WERI-Rb-1 (cell line): ENCODE measurements at regions not wholly inside any gene's neighbourhood (a gene's known extent, or its start where the extent isn't known, plus 50 kb on each side); places are given as distances from the start of the nearest gene placed in this dataset.

Experiments used
- DNase-seq: peaks from one replicate; pipeline ENCODE4 v3.0.0-alpha.2; 2020
- H3K27ac ChIP-seq: fragments of 250-450 bp; sonication (Bioruptor Pico); 2 replicates; pipeline ENCODE4 v1.5.1; 2020; ENCODE audit warnings: mild to moderate bottlenecking, moderate library complexity
- H3K27me3 ChIP-seq: fragments of 250-450 bp; sonication (Bioruptor Pico); 2 replicates; pipeline ENCODE4 v1.5.1; 2021; ENCODE audit warnings: mild to moderate bottlenecking, low read depth, moderate library complexity; ENCODE audit not compliant: insufficient read depth, severe bottlenecking
- H3K36me3 ChIP-seq: fragments of 250-450 bp; sonication (Bioruptor Pico); 2 replicates; pipeline ENCODE4 v1.5.1; 2020; ENCODE audit warnings: mild to moderate bottlenecking, moderate library complexity
- H3K4me3 ChIP-seq: 2 replicates; pipeline ENCODE4 v1.5.1; 2011; ENCODE audit warnings: low read depth, mild to moderate bottlenecking, control low read depth, low read length
- H3K9me3 ChIP-seq: fragments of 250-450 bp; sonication (Bioruptor Pico); 2 replicates; pipeline ENCODE4 v1.5.1; 2021; ENCODE audit warnings: mild to moderate bottlenecking, moderate library complexity; ENCODE audit not compliant: severe bottlenecking
- CTCF ChIP-seq: IDR thresholded peaks from 2 replicates; pipeline ENCODE4 v1.5.1; 2011; ENCODE audit warnings: low read depth, mild to moderate bottlenecking, control low read depth, inconsistent platforms, low read length

DNA sequence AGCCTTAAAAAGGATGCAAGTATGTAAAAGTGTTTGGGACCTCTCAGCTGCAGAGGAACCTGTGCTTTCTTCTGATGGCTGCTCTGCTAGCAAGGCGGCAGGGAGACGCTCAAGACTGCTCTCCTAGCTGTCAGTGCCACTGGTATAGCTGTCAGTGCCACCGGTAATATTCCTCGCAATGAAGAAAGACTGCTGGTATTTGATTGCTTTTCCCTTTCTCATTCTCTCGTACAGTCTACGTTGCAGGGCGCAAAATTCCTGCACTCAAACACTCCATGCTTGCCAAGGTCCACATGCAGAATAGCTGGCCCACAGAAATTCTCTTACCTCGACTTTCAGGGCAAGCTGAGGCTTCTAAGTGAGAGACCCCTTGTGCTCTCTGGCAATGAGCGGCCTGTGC lies 432.6 kb upstream of the KLF6 start:
- Histone ChIP-seq H3K27ac (no peak overlapping the region), H3K9me3 (no peaks in the 10 kb centered on the region), H3K4me3 (no peak overlapping the region), H3K36me3 (no peaks in the 10 kb centered on the region), H3K27me3 (no peaks in the 10 kb centered on the region)
- TF ChIP-seq CTCF: no peak
- no peak for DNase-seq

- no peaks in the 10 kb centered on the region for H3K9me3 ChIP-seq
- no peak for DNase-seq
- H3K27ac ChIP-seq: no peak overlapping the region
- H3K4me3 ChIP-seq: no peak overlapping the region
- no peaks in the 10 kb centered on the region for H3K36me3 ChIP-seq
- H3K27me3 ChIP-seq: no peaks in the 10 kb centered on the region
- no peak for TF ChIP-seq CTCF
These were observed 432.2 kb upstream of the KLF6 start for GRCh38 chr10:4217187-4217586.

DNA sequence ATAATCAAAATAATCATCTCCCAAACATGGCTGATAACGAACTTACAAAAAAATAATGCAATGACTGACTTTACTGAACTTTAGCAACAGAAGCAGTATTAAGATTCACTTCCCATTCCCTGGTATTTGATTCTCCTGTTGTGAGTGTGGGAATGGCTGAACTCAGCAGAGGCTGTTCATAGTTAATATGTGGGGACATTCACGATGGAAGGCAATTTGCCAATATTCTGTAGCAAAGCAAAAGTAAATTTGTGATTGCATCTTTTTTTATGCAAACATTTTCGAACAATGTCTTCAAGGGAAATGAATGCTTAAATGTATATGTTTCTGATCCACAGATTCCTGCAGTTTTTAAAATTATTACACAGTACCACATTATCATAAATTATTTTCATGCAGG lies 431.7 kb upstream of the KLF6 start:
- H3K27ac ChIP-seq: no peak overlapping the region
- no peaks in the 10 kb centered on the region for H3K9me3 ChIP-seq
- no peak for DNase-seq
- no peak overlapping the region for H3K4me3 ChIP-seq
- no peaks in the 10 kb centered on the region for H3K27me3 ChIP-seq
- TF ChIP-seq CTCF: no peak
- H3K36me3 ChIP-seq: no peaks in the 10 kb centered on the region

DNA sequence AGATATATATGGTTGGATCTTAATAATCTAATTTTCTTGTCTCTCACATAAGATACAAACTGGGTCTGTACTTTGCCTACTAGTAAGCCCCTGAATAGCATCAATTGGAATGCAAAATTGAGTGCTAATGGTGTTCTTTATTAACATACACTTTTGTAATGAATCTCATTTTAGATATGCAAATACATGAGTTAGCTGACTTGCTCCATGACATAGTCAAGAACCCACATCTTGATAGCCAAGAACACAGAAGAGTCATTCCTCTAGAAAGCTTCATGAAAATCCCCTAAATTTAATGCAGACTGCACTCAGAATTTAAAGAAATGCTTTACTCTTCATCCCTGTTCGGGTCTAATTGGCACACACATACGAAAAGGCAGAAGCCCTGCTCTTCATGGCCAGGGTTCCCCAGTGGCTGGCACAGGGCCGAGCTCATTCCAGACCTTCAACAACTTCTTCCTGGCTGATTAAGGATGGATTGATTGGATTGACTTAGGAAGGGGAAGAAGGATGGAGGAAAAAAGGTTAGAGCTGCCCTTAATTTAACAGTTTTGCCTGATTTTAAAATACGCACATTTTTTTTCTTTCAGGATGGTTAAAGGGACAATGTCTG lies 431.1 kb upstream of the KLF6 start:
- Histone ChIP-seq H3K4me3 (no peak overlapping the region), H3K9me3 (no peaks in the 10 kb centered on the region), H3K36me3 (no peaks in the 10 kb centered on the region), H3K27me3 (no peaks in the 10 kb centered on the region), H3K27ac (no peak overlapping the region)
- no peak for TF ChIP-seq CTCF
- DNase-seq: no peak

GRCh38 chr10:4215485-4215884 lies 430.5 kb upstream of the KLF6 start:
- H3K36me3 ChIP-seq: no peaks in the 10 kb centered on the region
- DNase-seq: no peak
- no peak for TF ChIP-seq CTCF

DNA sequence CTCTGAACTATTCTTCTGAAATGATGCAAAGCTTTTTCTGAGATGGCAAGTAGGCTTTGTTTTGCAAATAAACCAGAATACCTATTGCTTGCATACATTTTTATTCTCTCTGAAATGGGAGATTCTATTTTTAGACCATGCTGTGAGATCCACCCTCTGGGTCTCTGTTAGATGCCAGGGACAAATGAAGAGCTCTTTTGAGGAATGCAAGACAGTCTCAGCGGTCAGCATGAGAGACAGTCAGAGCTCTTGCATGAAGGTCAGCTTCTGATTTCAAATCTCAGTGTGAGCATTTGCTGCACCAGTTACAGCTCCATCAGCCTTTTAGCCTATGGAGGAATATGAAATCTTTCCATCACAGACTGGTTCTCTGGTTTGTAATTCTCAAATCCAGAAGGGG lies 429.9 kb upstream of the KLF6 start:
- H3K9me3 ChIP-seq: no peaks in the 10 kb centered on the region
- no peak overlapping the region for H3K4me3 ChIP-seq
- H3K27me3 ChIP-seq: no peaks in the 10 kb centered on the region
- no peaks in the 10 kb centered on the region for H3K36me3 ChIP-seq
- TF ChIP-seq CTCF: no peak
- no peak overlapping the region for H3K27ac ChIP-seq
- no peak for DNase-seq

More at GRCh38 chr10:4215485-4215884, 430.5 kb upstream of the KLF6 start:
- no peaks in the 10 kb centered on the region for H3K27me3 ChIP-seq
- H3K4me3 ChIP-seq: no peak overlapping the region
- no peak overlapping the region for H3K27ac ChIP-seq
- no peaks in the 10 kb centered on the region for H3K9me3 ChIP-seq
